ENCODE measurements at regions not wholly inside any gene's neighbourhood (a gene's known extent, or its start where the extent isn't known, plus 50 kb on each side); places are given as distances from the start of the nearest gene placed in this dataset.

DNA sequence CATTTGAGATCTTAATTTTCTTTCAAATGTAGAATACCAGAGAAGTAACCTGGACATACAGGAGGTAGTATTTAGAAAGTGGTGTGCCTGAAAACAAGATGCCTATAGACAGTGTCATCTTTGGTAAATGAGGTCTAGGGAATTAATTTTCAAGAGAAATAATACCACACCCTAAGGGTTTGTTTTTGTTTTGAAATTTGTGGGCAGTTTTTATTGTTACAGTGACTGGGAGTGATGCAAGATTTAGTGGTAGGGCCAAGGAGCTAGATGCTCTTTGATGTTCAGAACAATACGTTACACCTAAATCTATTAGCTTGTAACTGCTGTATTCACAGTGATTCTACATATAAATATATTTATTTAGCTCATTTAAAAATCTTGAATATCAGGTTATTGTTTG lies 856.5 kb upstream of the MAP3K7 start:
- Histone ChIP-seq H3K56ac (replicated peaks; ENCODE audit: insufficient read length, low read depth, low read length) (no peak overlapping the region), H3K27ac (ENCODE audit: low read depth, low read length) (no peak overlapping the region), H4K20me1 (replicated peaks in 1 of 2; ENCODE audit: control insufficient read depth in 1 of 2, insufficient read depth in 2 of 2, low read length in 2 of 2) (no peaks in the 10 kb centered on the region), H2BK5ac (ENCODE audit: low read depth, low read length) (no peak overlapping the region), H2BK12ac (ENCODE audit: low read depth, low read length) (no peak overlapping the region), H3K79me2 (ENCODE audit: control insufficient read depth in 1 of 2, insufficient read depth in 2 of 2, low read length in 2 of 2) (no peaks in the 10 kb centered on the region), H3K23me2 (ENCODE audit: low read depth, low read length) (no peaks in the 10 kb centered on the region), H4K5ac (ENCODE audit: insufficient read length, low read depth, low read length) (no peak overlapping the region), H3K18ac (ENCODE audit: extremely low read depth, low read length) (no peak overlapping the region), H3K14ac (ENCODE audit: insufficient read length) (no peak overlapping the region), H3K23ac (ENCODE audit: insufficient read length) (no peak overlapping the region), H4K91ac (replicated peaks; ENCODE audit: insufficient read length, low read length) (no peak overlapping the region), H4K8ac (ENCODE audit: extremely low read depth, insufficient read depth, low read length) (no peak overlapping the region), H2AK5ac (ENCODE audit: low read depth, low read length) (no peak overlapping the region), H3K9me3 (ENCODE audit: insufficient read depth in 2 of 2, low read depth in 1 of 2, low read length in 1 of 2) (no peaks in the 10 kb centered on the region), H3K4me3 (ENCODE audit: extremely low read depth in 1 of 4, insufficient read depth in 2 of 4, low read depth in 3 of 4, low read length in 4 of 4) (no peak overlapping the region), H3K79me1 (ENCODE audit: low read depth, low read length) (no peaks in the 10 kb centered on the region), H2BK15ac (ENCODE audit: low read length) (no peak overlapping the region), H3K9ac (replicated peaks in 1 of 4; ENCODE audit: extremely low read depth in 1 of 4, low read depth in 3 of 4, low read length in 3 of 4) (no peak overlapping the region), H3K27me3 (replicated peaks in 1 of 4; ENCODE audit: control insufficient read depth in 3 of 4, extremely low read depth in 1 of 4, insufficient read depth in 3 of 4, low read length in 3 of 4) (no peaks in the 10 kb centered on the region), H3K4me2 (ENCODE audit: insufficient read depth in 1 of 2, low read depth in 2 of 2, low read length in 2 of 2) (no peak overlapping the region), H3K4ac (replicated peaks; ENCODE audit: insufficient read length, low read depth, low read length) (no peak overlapping the region), H3K4me1 (replicated peaks in 1 of 4; ENCODE audit: control insufficient read depth in 3 of 4, insufficient read depth in 4 of 4, low read length in 3 of 4) (no peaks in the 10 kb centered on the region), H3K36me3 (ENCODE audit: control insufficient read depth in 2 of 4, insufficient read depth in 4 of 4, low read length in 3 of 4) (no peaks in the 10 kb centered on the region), H2AFZ (ENCODE audit: low read length) (no peak overlapping the region), H2BK120ac (replicated peaks; ENCODE audit: low read depth, low read length) (no peak overlapping the region), H2BK20ac (ENCODE audit: low read length) (no peak overlapping the region)
- ChIA-PET POLR2A (ENCODE audit: partially characterized antibody) (no interaction called here), CTCF (ENCODE audit: partially characterized antibody) (no interaction called here)
- no peak for TF ChIP-seq PHF8 (conservative IDR thresholded peaks at IDR 0.05; ENCODE audit: low read depth, low read length)
- no peak for TF ChIP-seq RBBP5 (IDR thresholded peaks at IDR 0.05; ENCODE audit: borderline replicate concordance, low read depth, low read length)
- TF ChIP-seq SP1 (IDR thresholded peaks at IDR 0.05; ENCODE audit: low read depth, low read length), result no peak
- TF ChIP-seq, protein P1, sequence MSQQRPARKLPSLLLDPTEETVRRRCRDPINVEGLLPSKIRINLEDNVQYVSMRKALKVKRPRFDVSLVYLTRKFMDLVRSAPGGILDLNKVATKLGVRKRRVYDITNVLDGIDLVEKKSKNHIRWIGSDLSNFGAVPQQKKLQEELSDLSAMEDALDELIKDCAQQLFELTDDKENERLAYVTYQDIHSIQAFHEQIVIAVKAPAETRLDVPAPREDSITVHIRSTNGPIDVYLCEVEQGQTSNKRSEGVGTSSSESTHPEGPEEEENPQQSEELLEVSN (IDR thresholded peaks at IDR 0.05), result no peak
- no peak for TF ChIP-seq RFX5 (IDR thresholded peaks at IDR 0.05; ENCODE audit: borderline replicate concordance, low read depth, low read length)
- TF ChIP-seq, protein P2, sequence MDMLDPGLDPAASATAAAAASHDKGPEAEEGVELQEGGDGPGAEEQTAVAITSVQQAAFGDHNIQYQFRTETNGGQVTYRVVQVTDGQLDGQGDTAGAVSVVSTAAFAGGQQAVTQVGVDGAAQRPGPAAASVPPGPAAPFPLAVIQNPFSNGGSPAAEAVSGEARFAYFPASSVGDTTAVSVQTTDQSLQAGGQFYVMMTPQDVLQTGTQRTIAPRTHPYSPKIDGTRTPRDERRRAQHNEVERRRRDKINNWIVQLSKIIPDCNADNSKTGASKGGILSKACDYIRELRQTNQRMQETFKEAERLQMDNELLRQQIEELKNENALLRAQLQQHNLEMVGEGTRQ (IDR thresholded peaks at IDR 0.05; ENCODE audit: low read length), result no peak
- TF ChIP-seq CTBP2 (IDR thresholded peaks at IDR 0.05; ENCODE audit: borderline replicate concordance, insufficient read depth, insufficient read length, low read length), result no peak
- no peak for TF ChIP-seq NRF1 (IDR thresholded peaks at IDR 0.05; ENCODE audit: low read depth, low read length)
- no peak for TF ChIP-seq POU5F1 (IDR thresholded peaks at IDR 0.05; ENCODE audit: low read depth, low read length)
- no peak for TF ChIP-seq CHD2 (IDR thresholded peaks at IDR 0.05; ENCODE audit: low read length)
- TF ChIP-seq POLR2AphosphoS5 (IDR thresholded peaks at IDR 0.05; ENCODE audit: low read depth, low read length), result no peak
- no peak for TF ChIP-seq SAP30 (IDR thresholded peaks at IDR 0.05; ENCODE audit: insufficient read depth, insufficient replicate concordance, low read length)
- FAIRE-seq (no peak), DNase-seq (ENCODE audit: low read depth in 1 of 2, low spot score in 2 of 2) (no peak)
- WGBS, 2 experiments (ENCODE audit: extremely low coverage in 1 of 2, insufficient coverage in 1 of 2, insufficient read length in 1 of 2, insufficient replicate concordance in 2 of 2, low coverage in 1 of 2, low lambda C conversion rate in 2 of 2, missing lambda C conversion rate in 1 of 2), result 96% methylated on average over 1 of the region's 1 CpG; no CpG with 5 or more reads in 1 of the 2 experiments

Measured in H1 (cell line).